Stimulated activated CD8-positive, alpha-beta memory T cell treated with anti-CD3 and anti-CD28 coated beads, Interleukin-15, amount 100 ng/mL, for 48 hours (primary cell): ENCODE measurements at regions not wholly inside any gene's neighbourhood (a gene's known extent, or its start where the extent isn't known, plus 50 kb on each side); places are given as distances from the start of the nearest gene placed in this dataset.
"Not testable (repeated sequence)": the region's sequence is repeated elsewhere in the genome, so short reads cannot be mapped to it uniquely, and the experiment has no call there.

Experiments used
- DNase-seq, 2 donors: peaks; one replicate each; pipeline ENCODE4 v3.0.0-alpha.2; 2020; ENCODE audit warnings: low read depth in 2 of 2

- no peak for DNase-seq
Observed at GRCh38 chr22:49355211-49355920, 472.3 kb downstream of the BRD1 start.

DNA sequence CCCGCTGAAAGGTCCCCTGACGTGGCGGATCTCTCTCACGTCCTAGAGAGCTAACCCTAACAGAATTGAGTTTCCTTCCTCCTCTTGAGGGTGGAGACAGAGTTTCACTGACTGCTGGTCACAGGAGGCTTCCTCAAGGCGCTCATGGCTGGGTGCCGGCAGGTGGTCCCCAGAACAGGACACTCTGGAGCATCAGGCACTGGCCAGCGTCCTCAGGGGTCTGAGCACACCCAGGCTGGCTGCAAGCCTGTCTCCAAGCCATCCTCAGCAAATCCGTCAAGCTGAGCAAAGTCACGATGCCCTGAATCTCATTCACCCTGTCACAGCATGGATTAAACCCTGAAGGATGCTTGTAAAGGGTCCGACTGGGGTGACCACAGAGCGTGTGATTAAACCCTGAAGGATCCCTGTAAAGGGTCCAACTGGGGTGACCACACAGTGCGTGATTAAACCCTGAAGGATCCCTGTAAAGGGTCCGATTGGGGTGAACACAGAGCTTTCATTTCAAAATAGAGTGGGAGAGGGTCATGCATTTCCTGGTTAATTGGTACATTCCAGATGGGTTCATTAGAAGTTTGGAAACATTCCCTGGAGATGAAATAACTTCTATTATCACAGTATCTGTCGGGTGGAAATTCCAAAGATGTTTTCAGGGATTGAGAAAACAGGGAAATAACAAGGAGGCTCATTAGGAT is 473.0 kb downstream of the BRD1 start:
- DNase-seq = no peak

DNA sequence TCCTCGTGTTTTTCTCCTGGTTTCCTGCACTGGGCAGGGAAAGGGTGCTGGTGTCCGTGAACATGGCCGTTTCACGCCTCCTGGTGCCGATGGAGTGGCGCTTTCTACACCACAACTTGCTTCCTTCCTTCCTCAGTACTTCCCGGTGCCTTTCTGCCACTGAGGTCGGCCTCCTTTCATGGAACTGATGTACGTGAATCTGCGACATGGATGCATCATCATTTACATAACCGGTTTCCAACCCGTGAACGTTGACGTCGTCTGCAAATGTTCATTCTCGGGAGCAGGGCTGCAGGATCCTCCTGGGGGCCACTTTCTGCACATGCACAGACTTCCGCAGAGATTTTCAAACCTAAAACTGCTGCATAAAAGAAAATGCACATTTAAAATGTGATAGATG is 474.4 kb downstream of the BRD1 start:
- DNase-seq = no peak

GRCh38 chr22:49352361-49353169 is 475.1 kb downstream of the BRD1 start:
- no peak for DNase-seq

DNA sequence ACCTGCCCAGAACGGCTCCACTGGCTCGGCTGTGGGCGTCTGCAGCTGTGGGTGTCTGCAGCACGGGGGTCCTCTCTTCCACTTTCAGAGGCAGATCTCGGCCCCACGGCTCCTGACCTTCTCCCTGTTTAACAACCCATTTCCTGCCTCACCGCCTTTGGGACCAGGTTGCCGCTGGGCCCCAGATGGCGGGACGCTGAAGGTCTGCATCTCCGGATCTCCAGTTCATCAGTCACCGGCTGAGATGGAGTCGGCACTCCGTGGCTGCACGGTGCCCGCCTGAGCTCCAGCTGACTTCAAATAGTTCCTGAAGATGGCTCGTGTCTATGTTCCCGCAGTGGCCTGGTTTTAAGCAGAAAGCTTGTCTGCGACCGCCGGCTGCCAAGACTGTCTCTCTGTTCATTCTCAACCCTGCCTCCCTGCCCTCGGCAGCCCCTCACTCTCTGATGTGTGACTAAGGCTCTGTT is 475.9 kb downstream of the BRD1 start:
- DNase-seq = no peak

DNA sequence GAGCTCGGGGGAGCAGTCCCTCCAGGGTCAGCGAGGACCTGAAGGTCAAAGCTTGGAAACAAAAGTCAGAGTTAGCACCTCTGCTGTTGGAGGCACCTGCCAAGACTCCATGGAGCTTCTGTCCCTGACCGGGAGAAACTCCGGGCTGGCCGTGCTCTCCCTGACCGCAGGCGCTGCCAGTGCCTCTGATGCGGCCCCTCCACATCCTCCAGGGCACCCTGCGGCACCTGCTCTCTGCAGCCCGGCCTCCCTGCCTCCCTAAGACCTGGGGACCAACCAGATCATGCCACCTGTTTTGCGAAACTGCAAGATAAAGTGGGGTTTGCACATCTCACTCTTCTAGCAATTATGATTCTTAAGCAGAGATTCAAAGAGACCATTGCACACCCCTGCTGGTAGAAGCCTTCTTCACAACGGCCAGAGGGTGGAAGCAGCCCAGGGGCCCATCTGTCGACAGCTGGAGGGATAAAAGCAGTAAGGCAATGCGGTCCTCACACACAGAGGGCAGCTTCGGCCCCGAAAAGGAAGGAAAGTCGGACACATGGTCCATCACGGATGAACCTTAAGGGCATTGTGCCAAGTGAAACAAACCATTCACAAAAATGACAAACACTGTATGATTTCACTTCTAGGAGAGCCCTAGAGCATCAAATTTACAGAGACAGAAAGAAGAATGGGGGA is 477.1 kb downstream of the BRD1 start:
- DNase-seq = no peak

DNA sequence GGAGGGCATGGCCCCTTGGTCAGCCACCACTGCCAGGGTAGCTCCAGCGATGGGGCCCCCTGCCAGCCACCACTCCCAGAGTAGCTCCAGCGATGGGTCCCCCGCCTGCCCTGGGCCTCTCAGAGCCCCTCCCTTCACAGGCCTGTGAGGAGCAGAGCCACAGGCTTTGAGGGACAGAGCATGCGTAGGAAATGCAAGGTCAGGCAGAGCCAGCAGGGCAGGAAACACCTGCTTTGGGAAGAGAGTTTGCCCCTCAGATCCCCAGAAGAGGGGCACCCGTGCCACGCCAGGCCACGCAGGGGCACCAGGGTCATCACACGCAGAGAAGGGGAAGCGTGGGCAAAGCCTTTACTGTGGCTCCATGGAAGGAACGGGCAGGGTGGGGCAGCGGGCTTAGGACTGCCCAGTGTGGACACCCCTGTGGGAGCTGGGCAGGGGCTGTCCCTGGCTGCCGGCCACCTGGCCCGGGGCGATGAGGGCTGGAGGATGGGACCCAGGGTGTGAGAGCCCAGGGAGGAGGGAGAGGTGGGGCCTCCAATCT is 477.8 kb downstream of the BRD1 start:
- DNase-seq = no peak

DNA sequence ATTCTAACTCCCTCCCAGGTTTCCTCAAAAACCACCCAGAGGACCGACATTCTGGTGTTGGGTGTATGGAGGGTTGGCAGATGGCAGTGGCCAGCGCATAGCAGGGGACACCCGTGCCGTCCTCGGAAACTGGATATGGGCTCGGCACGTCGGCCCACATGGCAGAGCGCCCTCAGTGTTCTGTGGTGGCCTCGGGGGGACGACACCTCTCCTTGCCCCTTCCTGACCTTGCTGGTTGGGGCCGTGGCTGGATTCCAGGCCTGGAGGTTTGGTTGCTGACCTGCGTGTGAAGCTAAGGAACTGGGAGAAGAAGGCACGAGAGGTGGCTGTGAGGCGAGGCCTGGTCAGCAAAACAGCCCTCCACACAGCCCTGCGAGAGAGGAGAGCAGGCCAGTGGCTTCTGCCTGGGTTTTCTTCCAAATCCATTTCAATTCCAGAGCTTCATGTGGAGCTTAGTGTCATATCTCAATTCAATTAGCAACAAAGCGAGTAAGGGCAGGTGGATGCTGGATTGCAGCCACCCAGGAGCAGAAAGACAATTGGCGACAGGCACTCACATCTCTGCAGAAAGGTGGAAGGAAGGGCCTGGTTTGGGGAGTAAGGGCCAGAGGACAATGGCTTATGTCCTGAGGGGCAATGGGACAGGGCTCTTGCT is 478.4 kb downstream of the BRD1 start:
- DNase-seq = no peak

- no peak for DNase-seq
Observed at GRCh38 chr22:49348631-49349030, 479.0 kb downstream of the BRD1 start.

- DNase-seq = no peak
Observed at GRCh38 chr22:49347376-49347775, 480.3 kb downstream of the BRD1 start.

DNA sequence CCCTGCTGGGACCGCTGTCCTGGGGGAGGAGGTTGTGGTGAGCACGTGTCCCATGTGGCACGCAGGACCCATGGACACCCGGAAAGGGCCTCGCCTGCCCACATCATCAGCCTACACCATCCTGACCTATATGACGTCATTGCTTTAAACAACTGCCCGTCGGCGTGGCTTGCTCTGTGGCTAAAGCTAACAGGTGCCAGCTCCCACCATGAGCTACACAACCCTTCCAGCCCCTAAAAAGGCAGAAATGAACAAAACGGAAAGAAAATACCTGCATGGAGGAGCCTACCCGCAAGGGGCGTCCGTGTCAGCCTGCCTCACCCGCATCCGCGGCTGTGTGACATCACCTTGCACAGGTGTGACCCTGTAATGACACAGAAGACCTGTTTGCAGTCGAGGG is 481.8 kb downstream of the BRD1 start:
- DNase-seq = no peak

- DNase-seq = no peak
Observed at GRCh38 chr22:49344656-49345055, 483.0 kb downstream of the BRD1 start.

- no peak for DNase-seq
Observed at GRCh38 chr22:49344161-49344560, 483.5 kb downstream of the BRD1 start.

GRCh38 chr22:49340406-49340805 is 487.3 kb downstream of the BRD1 start:
- DNase-seq = no peak

GRCh38 chr22:49336483-49336882 is 491.2 kb downstream of the BRD1 start:
- DNase-seq = not testable (repeated sequence)

GRCh38 chr22:49334976-49335375 is 492.7 kb downstream of the BRD1 start:
- no peak for DNase-seq

- DNase-seq = no peak
Observed at GRCh38 chr22:49334449-49334789, 493.3 kb downstream of the BRD1 start.

GRCh38 chr22:49333206-49333605 is 494.5 kb downstream of the BRD1 start:
- no peak for DNase-seq

GRCh38 chr22:49332691-49333090 is 495.0 kb downstream of the BRD1 start:
- DNase-seq = no peak

DNA sequence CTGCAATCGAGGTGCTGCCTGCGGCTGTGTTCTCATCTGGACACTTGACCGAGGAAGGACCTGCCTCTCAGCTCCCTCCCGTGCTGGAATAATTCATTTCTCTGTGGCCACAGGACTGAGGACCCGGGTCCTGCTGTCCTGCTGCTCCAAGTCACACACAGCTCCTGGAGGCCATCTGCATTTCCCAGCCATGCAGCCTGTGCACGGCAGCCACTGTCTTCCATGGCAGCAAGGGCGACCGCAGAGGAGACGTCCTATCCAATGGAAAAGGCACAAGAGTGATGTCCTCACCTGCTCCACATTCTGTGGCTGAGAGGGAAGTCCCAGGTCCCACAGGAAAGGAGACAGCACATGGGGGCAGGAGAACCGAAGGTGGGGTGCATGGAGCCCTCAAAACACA is 495.8 kb downstream of the BRD1 start:
- DNase-seq = no peak

DNA sequence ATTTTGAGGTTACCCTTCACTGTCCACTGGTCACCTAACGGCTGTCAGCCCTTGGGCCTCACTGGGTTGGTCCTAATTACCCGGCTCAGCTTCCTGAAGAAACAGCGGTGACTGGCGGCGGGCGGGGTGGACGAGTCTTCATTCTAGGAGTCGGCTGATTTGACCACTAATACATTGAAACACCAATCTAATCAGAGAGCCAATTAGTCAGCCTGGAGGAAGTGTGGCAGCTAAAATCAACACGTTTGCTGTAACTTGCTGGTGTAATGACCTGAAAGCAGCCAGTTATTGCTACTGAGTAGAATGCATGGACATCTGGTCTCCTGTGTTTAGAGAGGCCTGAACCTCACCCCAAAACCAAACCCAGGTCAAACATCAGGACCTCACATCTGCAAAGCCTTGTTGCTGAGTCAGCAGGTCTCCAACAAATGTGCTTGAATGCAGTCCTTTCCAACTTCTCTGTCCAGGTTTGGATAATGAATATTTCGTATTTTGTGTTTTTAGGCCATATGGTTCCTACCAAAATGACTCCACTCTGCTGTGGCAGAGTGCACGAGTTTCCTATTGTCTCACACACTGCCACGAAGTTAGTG is 496.4 kb downstream of the BRD1 start:
- DNase-seq = no peak
